Naive thymus-derived CD4-positive, alpha-beta T cell (primary cell): ENCODE measurements at regions not wholly inside any gene's neighbourhood (a gene's known extent, or its start where the extent isn't known, plus 50 kb on each side); places are given as distances from the start of the nearest gene placed in this dataset.
"Not testable (repeated sequence)": the region's sequence is repeated elsewhere in the genome, so short reads cannot be mapped to it uniquely, and the experiment has no call there.

Source experiments
- ATAC-seq: fragments of 150-1000 bp; cut with Tn5 transposase; 2 replicates; pipeline ENCODE4 v1.10.0; 2021; ENCODE audit warnings: mild to moderate bottlenecking, moderate library complexity
- CTCF ChIA-PET: fragments of 350-600 bp; sonication (Branson Sonifier 250); formaldehyde crosslinking; loops from one replicate; lab custom pipeline; 2021; ENCODE audit warnings: antibody characterized with exemption; lab: Charles Lee
- POLR2A ChIA-PET: fragments of 350-600 bp; sonication (Branson Sonifier 250); formaldehyde crosslinking; loops from one replicate; lab custom pipeline; 2021; ENCODE audit warnings: antibody characterized with exemption, inconsistent platforms; lab: Charles Lee
- DNase-seq, 9 donors: peaks; one replicate each; pipeline versions ENCODE4 v3.0.0 to v3.0.0-alpha.2; 2020 to 2022; ENCODE audit warnings: mixed read lengths in 1 of 9
- H3K27ac ChIP-seq: one replicate; pipeline ENCODE4 v1.7.0; 2013; ENCODE audit warnings: mild to moderate bottlenecking, low read depth, low read length, moderate library complexity
- H3K27me3 ChIP-seq, 2 donors: one replicate each; pipeline ENCODE4 v1.7.0; 2013; ENCODE audit warnings: low read length in 2 of 2, mild to moderate bottlenecking in 2 of 2, moderate library complexity in 2 of 2; ENCODE audit not compliant: control insufficient read depth in 2 of 2, insufficient read depth in 2 of 2
- H3K36me3 ChIP-seq, 3 experiments: 1 replicate in 2 of 3; 2 replicates in 1 of 3; pipeline ENCODE4 v1.7.0; 2013; ENCODE audit warnings: low read length in 3 of 3, mild to moderate bottlenecking in 3 of 3, moderate library complexity in 1 of 3; ENCODE audit not compliant: insufficient read depth in 3 of 3, control insufficient read depth in 2 of 3
- H3K4me1 ChIP-seq, 2 donors: one replicate each; pipeline ENCODE4 v1.7.0; 2013; ENCODE audit warnings: low read length in 2 of 2, mild to moderate bottlenecking in 2 of 2, moderate library complexity in 1 of 2; ENCODE audit not compliant: control insufficient read depth in 2 of 2, insufficient read depth in 2 of 2
- H3K4me3 ChIP-seq: 2 replicates; pipeline ENCODE4 v1.7.0; 2013; ENCODE audit warnings: mild to moderate bottlenecking, low read length
- H3K9me3 ChIP-seq, 3 experiments: 1 replicate in 2 of 3; 2 replicates in 1 of 3; pipeline ENCODE4 v1.7.0; 2013; ENCODE audit warnings: low read length in 3 of 3; ENCODE audit not compliant: control insufficient read depth in 2 of 3
- H3K27ac Mint-ChIP-seq, 9 donors: one replicate each; pipeline ENCODE4 v1.8.0; 2020 to 2022; ENCODE audit warnings: mixed read lengths in 9 of 9, mild to moderate bottlenecking in 8 of 9, moderate library complexity in 5 of 9, inconsistent platforms in 2 of 9
- H3K27me3 Mint-ChIP-seq, 5 donors: one replicate each; pipeline ENCODE4 v1.8.0; 2021 to 2022; ENCODE audit warnings: mixed read lengths in 5 of 5, mild to moderate bottlenecking in 1 of 5
- H3K36me3 Mint-ChIP-seq, 5 donors: one replicate each; pipeline ENCODE4 v1.8.0; 2020 to 2022; ENCODE audit warnings: mixed read lengths in 5 of 5, mild to moderate bottlenecking in 3 of 5, inconsistent platforms in 1 of 5
- H3K4me1 Mint-ChIP-seq, 7 donors: one replicate each; pipeline ENCODE4 v1.8.0; 2020 to 2022; ENCODE audit warnings: mixed read lengths in 7 of 7, mild to moderate bottlenecking in 3 of 7, inconsistent platforms in 1 of 7
- H3K4me3 Mint-ChIP-seq, 10 donors: one replicate each; pipeline ENCODE4 v1.8.0; 2020 to 2022; ENCODE audit warnings: mild to moderate bottlenecking in 10 of 10, mixed read lengths in 10 of 10, moderate library complexity in 6 of 10, inconsistent platforms in 2 of 10
- H3K9me3 Mint-ChIP-seq, 11 donors: one replicate each; pipeline ENCODE4 v1.8.0; 2020 to 2022; ENCODE audit warnings: mixed read lengths in 11 of 11, mild to moderate bottlenecking in 4 of 11, inconsistent platforms in 1 of 11, moderate library complexity in 1 of 11
- intact Hi-C, 2 donors: fragments of 100-400 bp; cut with micrococcal nuclease; formaldehyde crosslinking; loops; one replicate each; pipeline ENCODE4 v1.15.1; 2023

- Histone ChIP-seq H3K36me3 (no peaks in the 10 kb centered on the region), H3K27ac (no peak overlapping the region), H3K9me3 (no peaks in the 10 kb centered on the region), H3K27me3 (no peaks in the 10 kb centered on the region), H3K4me3 (no peak overlapping the region), H3K4me1 (no peaks in the 10 kb centered on the region)
- intact Hi-C loops: loop anchor here (10.0 kb wide), 2 partner anchors 1285 to 1335 kb away; partner anchors contain the start of gene KIF5B (in 1 of the 2)
- Mint-ChIP-seq H3K4me3 (no peak overlapping the region), H3K27me3 (peaks cover 0 to 5% (median 3%) of the 10 kb centered on the region in 5 donors), H3K36me3 (peaks cover 0 to 2% (median 0%) of the 10 kb centered on the region in 5 donors), H3K9me3 (peaks cover 0 to 1% (median 0%) of the 10 kb centered on the region in 11 donors), H3K4me1 (peaks cover 0 to 15% (median 0%) of the 10 kb centered on the region in 7 donors), H3K27ac (no peak overlapping the region)
- ChIA-PET CTCF (interaction anchor here (0.9 to 10.9 kb wide), 5 partner anchors 11 to 50 kb away, joined by 3 to 139 read pairs (median 11); no protein-coding TSS in a partner anchor), POLR2A (interaction anchor here (0.6 kb wide), 1 partner anchor 1593 kb away, joined by 3 read pairs; no protein-coding TSS in a partner anchor)
- no peak for DNase-seq
- ATAC-seq: no peak
These were observed 90.3 kb upstream of the LYZL2 start for GRCh38 chr10:30719832-30720231.

DNA sequence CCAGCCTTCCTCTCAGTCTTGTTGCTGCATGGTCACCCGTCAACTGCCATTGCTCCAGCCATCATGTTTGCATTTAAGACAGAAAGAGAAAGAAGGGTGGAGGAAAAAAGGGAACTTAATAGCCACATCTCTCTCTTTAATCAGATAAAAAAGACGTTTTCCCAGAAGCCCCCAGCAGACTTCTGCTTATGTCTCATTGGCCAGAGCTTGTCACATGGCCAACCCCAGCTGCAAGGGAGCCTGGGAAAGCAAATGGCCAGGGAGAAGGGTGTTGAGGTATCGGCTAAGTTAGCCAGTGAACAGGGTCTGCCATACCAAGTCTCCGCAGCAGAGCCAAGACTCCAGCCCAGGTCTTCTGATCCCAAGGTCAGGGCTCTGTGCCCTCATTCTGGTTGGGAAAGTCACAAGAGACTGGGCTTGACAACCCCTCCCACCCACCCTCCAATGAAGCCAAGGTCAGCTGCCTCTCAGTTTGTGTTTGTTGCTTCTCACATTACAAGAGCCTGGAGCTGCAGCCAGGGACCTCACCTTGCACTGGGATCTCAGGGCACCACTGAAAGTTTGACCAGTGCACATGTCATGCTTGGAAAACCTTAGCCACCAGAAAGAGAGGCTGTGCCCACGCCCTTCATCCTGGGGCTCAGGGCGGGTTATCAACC is 80.3 kb upstream of the LYZL2 start:
- H3K4me1 Mint-ChIP-seq: peaks cover 7 to 25% (median 19%) of the 10 kb centered on the region in 7 donors
- H3K36me3 ChIP-seq: no peaks in the 10 kb centered on the region
- intact Hi-C loops: loop anchor here (5.0 to 10.0 kb wide), 8 partner anchors 183 to 1665 kb away; partner anchors contain the start of genes ARHGAP12 (in 2 of the 2), EPC1 (in 1 of the 2), KIF5B (in 1 of the 2) and MAP3K8 (in 1 of the 2)
- no peak overlapping the region for H3K27ac ChIP-seq
- CTCF ChIA-PET: interaction anchor here (1.4 to 2.7 kb wide), 2 partner anchors 9 to 22 kb away, joined by 4 to 11 read pairs; no protein-coding TSS in a partner anchor
- no peak overlapping the region for H3K4me3 Mint-ChIP-seq
- ATAC-seq (no peak), DNase-seq (no peak)
- peaks cover 0 to 12% (median 5%) of the 10 kb centered on the region in 3 experiments for H3K9me3 ChIP-seq
- no peaks in the 10 kb centered on the region for H3K27me3 ChIP-seq
- H3K36me3 Mint-ChIP-seq: peaks cover 0 to 29% (median 6%) of the 10 kb centered on the region in 5 donors
- H3K9me3 Mint-ChIP-seq: peaks cover 0 to 23% (median 13%) of the 10 kb centered on the region in 11 donors
- POLR2A ChIA-PET: interaction anchor here (2.1 kb wide), 1 partner anchor 12 kb away, joined by 8 read pairs; no protein-coding TSS in a partner anchor
- H3K4me1 ChIP-seq: peaks cover 9 to 15% of the 10 kb centered on the region in 2 donors
- no peak overlapping the region for H3K4me3 ChIP-seq
- H3K27ac Mint-ChIP-seq: peak overlapping the region in 2 of 9 donors; percentile 73 to 79
- H3K27me3 Mint-ChIP-seq: no peaks in the 10 kb centered on the region

DNA sequence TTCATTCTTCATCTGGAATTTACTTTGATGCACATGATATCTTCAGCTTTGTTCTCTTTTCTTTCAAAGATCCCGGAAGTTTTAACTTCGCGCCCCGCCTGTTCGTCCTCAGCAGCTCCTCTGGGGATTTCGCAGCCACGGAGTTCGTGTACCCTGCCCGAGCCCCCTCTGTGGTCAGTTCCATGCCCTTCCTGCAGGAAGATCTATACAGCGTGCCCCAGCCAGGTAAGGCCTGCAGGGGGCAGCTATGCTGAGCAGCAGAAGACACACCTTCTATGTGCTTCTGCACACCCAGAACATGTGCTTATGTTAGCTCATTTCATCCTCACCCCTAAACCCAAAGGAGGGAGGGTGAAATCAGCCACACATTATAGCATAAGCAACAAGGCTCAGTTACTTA is 79.7 kb upstream of the LYZL2 start:
- Mint-ChIP-seq H3K4me3 (no peak overlapping the region), H3K27me3 (no peaks in the 10 kb centered on the region), H3K27ac (peak overlapping the region in 5 of 9 donors; percentile 3 to 73 (median 55)), H3K36me3 (peaks cover 0 to 24% (median 6%) of the 10 kb centered on the region in 5 donors), H3K9me3 (peaks cover 0 to 19% (median 10%) of the 10 kb centered on the region in 11 donors), H3K4me1 (peaks cover 12 to 31% (median 25%) of the 10 kb centered on the region in 7 donors)
- Histone ChIP-seq H3K9me3 (peaks cover 0 to 10% (median 5%) of the 10 kb centered on the region in 3 experiments), H3K4me1 (peaks cover 13 to 17% of the 10 kb centered on the region in 2 donors), H3K4me3 (no peak overlapping the region), H3K27me3 (no peaks in the 10 kb centered on the region), H3K27ac (no peak overlapping the region), H3K36me3 (no peaks in the 10 kb centered on the region)
- POLR2A ChIA-PET: interaction anchor here (2.1 kb wide), 1 partner anchor 11 kb away, joined by 8 read pairs; no protein-coding TSS in a partner anchor
- DNase-seq (no peak), ATAC-seq (no peak)
- intact Hi-C loops: loop anchor here (5.0 to 10.0 kb wide), 7 partner anchors 182 to 1666 kb away; partner anchors contain the start of genes ARHGAP12 (in 2 of the 2), EPC1 (in 1 of the 2) and MAP3K8 (in 1 of the 2)
- CTCF ChIA-PET: interaction anchor here (0.9 to 2.7 kb wide), 3 partner anchors 10 to 22 kb away, joined by 4 to 11 read pairs (median 4); no protein-coding TSS in a partner anchor

- DNase-seq (no peak), ATAC-seq (no peak)
- Mint-ChIP-seq H3K36me3 (peaks cover 0 to 17% (median 3%) of the 10 kb centered on the region in 5 donors), H3K4me1 (peaks cover 17 to 41% (median 34%) of the 10 kb centered on the region in 7 donors), H3K27me3 (no peaks in the 10 kb centered on the region), H3K4me3 (no peak overlapping the region), H3K9me3 (peaks cover 0 to 9% (median 3%) of the 10 kb centered on the region in 11 donors), H3K27ac (no peak overlapping the region)
- H3K9me3 ChIP-seq: no peaks in the 10 kb centered on the region
- H3K36me3 ChIP-seq: no peaks in the 10 kb centered on the region
- no peaks in the 10 kb centered on the region for H3K27me3 ChIP-seq
- H3K4me3 ChIP-seq: no peak overlapping the region
- intact Hi-C loops: loop anchor here (5.0 to 10.0 kb wide), 7 partner anchors 181 to 1667 kb away; partner anchors contain the start of genes ARHGAP12 (in 2 of the 2), EPC1 (in 1 of the 2) and MAP3K8 (in 1 of the 2)
- H3K27ac ChIP-seq: no peak overlapping the region
- POLR2A ChIA-PET: interaction anchor here (2.1 kb wide), 1 partner anchor 10 kb away, joined by 8 read pairs; no protein-coding TSS in a partner anchor
- H3K4me1 ChIP-seq: peaks cover 23 to 27% of the 10 kb centered on the region in 2 donors
- CTCF ChIA-PET: interaction anchor here (1.4 to 2.7 kb wide), 2 partner anchors 11 to 21 kb away, joined by 4 to 11 read pairs; no protein-coding TSS in a partner anchor
These were observed 78.7 kb upstream of the LYZL2 start for GRCh38 chr10:30708234-30708633.

DNA sequence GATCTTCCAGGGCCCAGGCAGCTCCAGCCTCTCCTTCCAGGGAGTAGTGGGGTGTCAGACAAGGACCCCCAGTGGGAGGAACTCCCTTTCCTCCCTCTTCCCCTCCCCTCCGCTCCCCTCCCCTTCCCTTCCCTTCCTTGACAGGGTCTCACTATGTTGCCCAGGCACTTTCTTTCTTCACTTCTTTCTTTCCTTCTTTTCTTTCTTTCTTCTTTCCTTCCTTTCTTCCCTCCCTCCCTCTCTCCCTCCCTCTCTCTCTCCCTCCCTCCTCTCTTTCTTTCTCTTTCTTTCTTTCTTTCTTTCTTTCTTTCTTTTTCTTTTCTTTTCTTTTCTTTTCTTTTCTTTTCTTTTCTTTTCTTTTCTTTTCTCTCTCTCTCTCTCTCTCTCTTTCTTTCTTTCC is 76.6 kb upstream of the LYZL2 start:
- H3K36me3 ChIP-seq, H3K27me3 Mint-ChIP-seq, H3K9me3 Mint-ChIP-seq, H3K9me3 ChIP-seq, H3K36me3 Mint-ChIP-seq, DNase-seq, ATAC-seq, H3K27me3 ChIP-seq: not testable (repeated sequence)
- peak overlapping the region in 6 of 10 donors; percentile 9 to 98 (median 84) for H3K4me3 Mint-ChIP-seq
- H3K27ac Mint-ChIP-seq: peak overlapping the region; percentile 88 to 99 (median 97)
- H3K4me3 ChIP-seq: peak overlapping the region; percentile 63
- POLR2A ChIA-PET: interaction anchor here (1.5 to 3.1 kb wide), 2 partner anchors 11 to 1055 kb away, joined by 3 to 15 read pairs; no protein-coding TSS in a partner anchor
- peaks cover 38 to 39% of the 10 kb centered on the region in 2 donors for H3K4me1 ChIP-seq
- peaks cover 27 to 61% (median 53%) of the 10 kb centered on the region in 7 donors for H3K4me1 Mint-ChIP-seq
- H3K27ac ChIP-seq: peak overlapping the region; percentile 86
- intact Hi-C loops: loop anchor here (5.0 to 10.0 kb wide), 7 partner anchors 179 to 1669 kb away; partner anchors contain the start of genes ARHGAP12 (in 2 of the 2), EPC1 (in 1 of the 2) and MAP3K8 (in 1 of the 2)
- CTCF ChIA-PET: interaction anchor here (0.6 to 0.9 kb wide), 2 partner anchors 10 to 11 kb away, joined by 3 read pairs; no protein-coding TSS in a partner anchor
